Fibroblast of lung (primary cell): ENCODE measurements at regions not wholly inside any gene's neighbourhood (a gene's known extent, or its start where the extent isn't known, plus 50 kb on each side); places are given as distances from the start of the nearest gene placed in this dataset.

Experiments used
- CTCF ChIP-seq, 2 donors: IDR thresholded peaks in 1 of 2; conservative IDR thresholded peaks in 1 of 2; 1 replicate in 1 of 2; 2 replicates in 1 of 2; pipeline ENCODE4 v1.5.1; 2011 to 2012; ENCODE audit warnings: low read length in 2 of 2, control low read depth in 1 of 2, inconsistent platforms in 1 of 2, low read depth in 1 of 2, mild to moderate bottlenecking in 1 of 2
- EZH2 ChIP-seq: IDR thresholded peaks from 2 replicates; pipeline ENCODE4 v1.5.1; 2012; ENCODE audit warnings: low read length, control low read depth, mild to moderate bottlenecking; ENCODE audit errors: missing control alignments

- TF ChIP-seq CTCF (conservative IDR thresholded peaks at IDR 0.05 in 1 of 2, IDR thresholded peaks at IDR 0.05 in 1 of 2; ENCODE audit: low read depth in 1 of 2, low read length in 2 of 2), result no peak
- no peak for TF ChIP-seq EZH2
These were observed 143.4 kb downstream of the LPIN1 start for GRCh38 chr2:11889854-11890253.
